ENCODE measurements at regions not wholly inside any gene's neighbourhood (a gene's known extent, or its start where the extent isn't known, plus 50 kb on each side); places are given as distances from the start of the nearest gene placed in this dataset.

GRCh38 chr9:105193560-105193959, 50.9 kb upstream of the SLC44A1 start:
- intact Hi-C loops (cut with micrococcal nuclease): no loop called here
- Mint-ChIP-seq H3K36me3 (ENCODE audit: low read depth) (no peaks in the 10 kb centered on the region), H3K4me3 (no peak overlapping the region), H3K9me3 (no peaks in the 10 kb centered on the region), H3K27me3 (peaks cover 10% of the 10 kb centered on the region), H3K27ac (no peak overlapping the region), H3K4me1 (ENCODE audit: low read depth) (no peaks in the 10 kb centered on the region)
- POLR2A ChIA-PET: no interaction called here
- TF ChIP-seq, protein P1, sequence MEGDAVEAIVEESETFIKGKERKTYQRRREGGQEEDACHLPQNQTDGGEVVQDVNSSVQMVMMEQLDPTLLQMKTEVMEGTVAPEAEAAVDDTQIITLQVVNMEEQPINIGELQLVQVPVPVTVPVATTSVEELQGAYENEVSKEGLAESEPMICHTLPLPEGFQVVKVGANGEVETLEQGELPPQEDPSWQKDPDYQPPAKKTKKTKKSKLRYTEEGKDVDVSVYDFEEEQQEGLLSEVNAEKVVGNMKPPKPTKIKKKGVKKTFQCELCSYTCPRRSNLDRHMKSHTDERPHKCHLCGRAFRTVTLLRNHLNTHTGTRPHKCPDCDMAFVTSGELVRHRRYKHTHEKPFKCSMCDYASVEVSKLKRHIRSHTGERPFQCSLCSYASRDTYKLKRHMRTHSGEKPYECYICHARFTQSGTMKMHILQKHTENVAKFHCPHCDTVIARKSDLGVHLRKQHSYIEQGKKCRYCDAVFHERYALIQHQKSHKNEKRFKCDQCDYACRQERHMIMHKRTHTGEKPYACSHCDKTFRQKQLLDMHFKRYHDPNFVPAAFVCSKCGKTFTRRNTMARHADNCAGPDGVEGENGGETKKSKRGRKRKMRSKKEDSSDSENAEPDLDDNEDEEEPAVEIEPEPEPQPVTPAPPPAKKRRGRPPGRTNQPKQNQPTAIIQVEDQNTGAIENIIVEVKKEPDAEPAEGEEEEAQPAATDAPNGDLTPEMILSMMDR (IDR thresholded peaks at IDR 0.05): no peak
- ATAC-seq (no peak), DNase-seq (no peak)
- CTCF ChIA-PET: no interaction called here

DNA sequence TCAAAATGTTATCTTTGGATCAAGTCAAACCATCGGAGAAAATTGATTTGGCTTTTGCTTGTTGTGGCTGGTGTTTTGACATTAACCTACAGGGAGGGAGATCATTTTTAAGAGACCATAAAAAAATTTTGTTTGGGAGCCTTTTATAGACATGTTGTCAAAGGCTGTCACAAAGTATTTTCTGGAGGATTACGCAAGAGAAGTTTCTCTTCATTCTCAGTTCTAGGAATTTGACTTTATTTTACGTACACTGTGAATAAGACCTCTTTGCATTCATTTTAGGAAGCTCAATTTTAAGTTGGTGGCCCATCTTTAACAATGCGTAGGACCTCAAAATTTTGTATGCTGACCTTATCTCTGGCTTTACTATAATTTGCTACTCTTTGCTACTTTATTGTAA, 50.2 kb upstream of the SLC44A1 start:
- H3K9me3 Mint-ChIP-seq: no peaks in the 10 kb centered on the region
- ChIA-PET POLR2A (no interaction called here), CTCF (no interaction called here)
- peaks cover 10% of the 10 kb centered on the region for H3K27me3 Mint-ChIP-seq
- no peak overlapping the region for H3K27ac Mint-ChIP-seq
- intact Hi-C loops (cut with micrococcal nuclease): no loop called here
- TF ChIP-seq, protein P1 (IDR thresholded peaks at IDR 0.05): no peak
- no peaks in the 10 kb centered on the region for H3K36me3 Mint-ChIP-seq (ENCODE audit: low read depth)
- DNase-seq: no peak
- H3K4me1 Mint-ChIP-seq (ENCODE audit: low read depth): no peaks in the 10 kb centered on the region
- ATAC-seq: no peak
- no peak overlapping the region for H3K4me3 Mint-ChIP-seq

Measured in activated CD8-positive, alpha-beta T cell treated with anti-CD3 and anti-CD28 coated beads for 36 hours (primary cell).